ENCODE measurements at regions not wholly inside any gene's neighbourhood (a gene's known extent, or its start where the extent isn't known, plus 50 kb on each side); places are given as distances from the start of the nearest gene placed in this dataset.
"Not testable (repeated sequence)": the region's sequence is repeated elsewhere in the genome, so short reads cannot be mapped to it uniquely, and the experiment has no call there.

DNA sequence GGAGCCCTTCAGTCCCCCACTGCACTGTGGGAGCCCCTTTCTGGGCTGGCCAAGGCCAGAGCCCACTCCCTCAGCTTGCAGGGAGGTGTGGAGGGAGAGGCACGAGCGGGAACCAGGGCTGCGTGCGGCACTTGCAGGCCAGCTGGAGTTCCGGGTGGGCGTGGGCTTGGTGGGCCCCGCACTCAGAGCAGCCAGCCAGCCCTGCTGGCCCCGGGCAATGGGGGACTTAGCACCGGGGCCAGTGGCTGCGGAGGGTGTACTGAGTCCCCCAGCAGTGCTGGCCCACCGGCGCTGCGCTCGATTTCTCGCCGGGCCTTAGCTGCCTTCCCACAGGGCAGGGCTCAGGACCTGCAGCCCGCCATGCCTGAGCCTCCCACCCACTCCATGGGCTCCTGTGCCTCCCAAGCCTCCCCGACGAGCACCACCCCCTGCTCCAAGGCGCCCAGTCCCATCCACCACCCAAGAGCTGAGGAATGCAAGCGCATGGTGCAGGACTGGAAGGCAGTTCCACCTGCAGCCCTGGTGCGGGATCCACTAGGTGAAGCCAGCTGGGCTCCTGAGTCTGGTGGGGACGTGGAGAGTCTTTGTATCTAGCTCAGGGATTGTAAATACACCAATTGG is 776.2 kb downstream of the KCTD8 start:
- DNase-seq: not testable (repeated sequence)

DNA sequence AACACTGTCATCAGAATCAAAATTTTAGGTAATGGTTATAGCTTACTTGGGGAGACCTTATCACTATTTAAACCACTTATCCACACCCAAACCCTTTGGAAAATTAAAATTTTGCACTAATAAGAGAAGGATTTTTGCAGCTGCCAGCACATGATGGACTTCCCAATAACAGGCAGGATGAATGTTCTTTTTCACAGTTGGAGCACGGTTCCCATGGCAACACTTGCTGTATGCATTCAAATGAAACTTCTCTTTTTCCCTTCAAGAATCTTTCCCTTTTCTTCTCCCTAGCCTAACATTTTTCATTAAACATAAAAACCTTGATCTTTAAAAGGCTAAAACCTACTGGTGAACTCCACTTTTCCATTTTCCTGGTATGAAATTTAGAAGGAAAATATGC is 768.2 kb downstream of the KCTD8 start:
- DNase-seq: no peak

DNA sequence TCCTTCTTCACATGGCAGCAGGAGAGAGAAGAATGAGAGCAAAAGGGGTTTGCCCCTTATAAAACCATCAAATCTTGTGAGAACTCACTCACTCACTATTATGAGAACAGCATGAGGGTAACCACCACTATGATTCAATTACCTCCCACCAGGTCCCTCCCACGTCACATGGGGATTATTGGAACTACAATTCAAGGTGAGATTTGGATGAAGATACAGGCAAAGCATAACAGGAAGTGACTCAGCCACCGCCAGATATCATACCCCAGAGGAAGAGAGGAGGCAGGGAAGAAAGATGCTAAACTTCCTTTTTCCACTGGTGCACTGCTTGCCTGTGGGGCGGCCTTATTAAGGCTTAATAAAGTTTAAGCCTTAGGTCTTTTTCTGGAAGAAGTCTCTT is 766.1 kb downstream of the KCTD8 start:
- no peak for DNase-seq

GRCh38 chr4:43690116-43690515 is 758.5 kb downstream of the KCTD8 start:
- DNase-seq: no peak

DNA sequence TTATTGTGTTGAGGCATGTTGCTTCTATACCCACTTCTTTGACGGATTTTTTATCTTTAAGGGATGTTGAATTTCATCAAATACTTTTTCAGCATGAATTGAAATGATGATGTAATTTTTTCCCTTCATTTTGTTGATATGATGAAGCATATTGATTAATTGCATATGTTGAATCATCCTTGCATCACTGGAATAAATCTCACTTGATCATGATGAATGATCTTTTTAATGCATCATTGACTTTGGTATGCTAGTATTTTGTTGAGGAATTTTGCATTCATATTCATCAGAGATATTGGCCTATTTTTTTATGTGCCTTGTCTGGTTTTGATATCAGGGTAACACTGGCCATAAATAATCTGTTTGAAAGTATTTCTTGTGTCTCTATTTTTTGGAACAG is 754.7 kb downstream of the KCTD8 start:
- DNase-seq: no peak

- DNase-seq: no peak
Measured at GRCh38 chr4:43709443-43709842, 739.2 kb downstream of the KCTD8 start.

GRCh38 chr4:43716721-43717395 is 731.8 kb downstream of the KCTD8 start:
- no peak for DNase-seq

DNA sequence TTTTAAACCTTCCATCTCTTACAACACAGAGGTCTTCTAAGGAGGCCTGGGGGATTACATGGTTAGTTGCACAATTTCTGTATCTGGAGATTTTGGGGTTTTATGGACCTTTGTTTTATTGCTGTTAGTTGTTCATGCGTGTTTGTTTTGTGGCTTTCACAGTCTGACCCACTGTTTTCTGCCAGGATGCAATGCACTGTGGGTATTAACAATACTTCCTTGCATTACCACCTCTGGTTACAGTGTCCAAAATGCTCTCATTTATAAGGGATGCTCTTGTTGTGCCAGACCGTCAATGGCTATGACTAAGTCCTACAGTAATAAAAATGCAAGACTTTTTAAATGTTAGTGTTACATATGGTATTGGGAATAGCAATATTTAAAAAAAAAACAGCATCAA is 730.2 kb downstream of the KCTD8 start:
- DNase-seq: no peak

GRCh38 chr4:43732829-43733426 is 715.7 kb downstream of the KCTD8 start:
- no peak for DNase-seq

- DNase-seq: no peak
Measured at GRCh38 chr4:43742083-43742482, 706.5 kb downstream of the KCTD8 start.

DNA sequence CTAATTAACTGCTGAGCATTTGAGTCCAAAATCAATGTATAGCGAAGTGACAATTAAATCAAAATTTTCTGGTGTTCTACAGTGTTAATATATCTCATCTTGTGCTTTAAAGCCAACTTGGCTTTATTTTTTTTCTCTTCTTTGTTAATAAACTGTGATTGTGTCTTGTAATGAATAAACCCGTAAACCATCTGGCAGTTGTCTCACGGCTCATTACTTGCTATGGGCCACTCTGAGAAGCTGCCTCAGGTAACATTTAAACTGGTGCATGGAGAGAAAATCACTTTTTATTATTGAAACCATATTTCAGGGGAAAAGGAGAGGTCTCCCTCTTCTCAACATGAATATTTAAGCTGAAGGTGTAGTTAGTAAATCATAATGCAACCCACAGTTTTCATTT is 694.0 kb downstream of the KCTD8 start:
- no peak for DNase-seq

DNA sequence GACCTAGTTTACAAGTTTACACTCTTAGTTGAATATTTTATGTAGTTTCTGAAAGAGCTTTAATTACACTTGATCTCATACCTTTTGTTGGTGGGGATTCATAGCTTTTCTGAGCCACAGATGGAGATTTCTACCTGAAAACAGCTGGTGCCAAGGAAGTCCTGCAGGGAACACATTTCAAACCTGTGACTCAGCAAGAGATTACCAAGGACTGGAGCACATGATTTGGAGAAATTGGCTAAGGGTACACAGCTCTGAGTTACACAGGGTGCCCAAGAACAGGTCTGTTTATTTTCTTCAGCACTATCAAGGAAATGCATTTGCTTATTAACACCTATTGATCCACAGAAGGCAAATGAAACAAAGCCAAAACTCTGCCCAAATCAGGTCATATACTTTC is 691.5 kb downstream of the KCTD8 start:
- DNase-seq: no peak

DNA sequence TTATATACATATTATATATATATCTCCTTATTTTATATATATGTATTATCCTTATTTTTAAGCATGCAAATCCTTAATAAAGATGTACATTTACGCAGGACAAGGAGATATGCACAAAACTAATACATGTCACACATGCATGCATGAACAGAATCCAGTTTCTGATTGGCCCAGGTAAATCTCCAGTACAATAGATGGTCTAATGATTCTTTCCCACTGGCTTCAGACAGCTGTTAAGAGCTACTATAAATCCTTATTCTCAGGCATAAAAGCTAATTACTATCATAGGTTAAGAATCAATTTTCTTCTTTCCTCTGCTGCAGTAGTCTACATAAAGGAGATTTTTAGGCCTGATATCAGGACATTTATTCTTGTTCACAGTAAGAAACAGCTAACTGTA is 689.8 kb downstream of the KCTD8 start:
- no peak for DNase-seq

GRCh38 chr4:43763029-43763610 is 685.5 kb downstream of the KCTD8 start:
- no peak for DNase-seq

GRCh38 chr4:43765514-43765913 is 683.1 kb downstream of the KCTD8 start:
- no peak for DNase-seq

DNA sequence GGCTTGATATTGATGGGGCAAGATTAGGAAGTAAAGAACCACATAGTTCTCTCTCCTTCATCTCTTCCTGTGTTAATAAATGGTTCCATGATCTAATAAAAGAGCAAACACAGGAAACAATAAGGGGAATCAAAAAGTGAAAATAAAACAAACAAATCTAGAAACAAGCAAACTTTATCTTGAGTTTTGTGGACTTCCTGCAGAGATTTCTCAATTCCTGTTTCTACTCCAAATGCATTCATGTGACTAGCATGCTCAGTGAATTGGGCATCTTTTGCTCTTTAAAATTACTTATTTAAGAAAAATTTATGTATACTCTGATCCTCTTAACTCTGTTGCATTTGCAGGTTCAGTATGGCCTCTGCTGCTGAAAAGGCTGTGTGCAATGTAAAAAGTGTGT is 682.0 kb downstream of the KCTD8 start:
- no peak for DNase-seq

DNA sequence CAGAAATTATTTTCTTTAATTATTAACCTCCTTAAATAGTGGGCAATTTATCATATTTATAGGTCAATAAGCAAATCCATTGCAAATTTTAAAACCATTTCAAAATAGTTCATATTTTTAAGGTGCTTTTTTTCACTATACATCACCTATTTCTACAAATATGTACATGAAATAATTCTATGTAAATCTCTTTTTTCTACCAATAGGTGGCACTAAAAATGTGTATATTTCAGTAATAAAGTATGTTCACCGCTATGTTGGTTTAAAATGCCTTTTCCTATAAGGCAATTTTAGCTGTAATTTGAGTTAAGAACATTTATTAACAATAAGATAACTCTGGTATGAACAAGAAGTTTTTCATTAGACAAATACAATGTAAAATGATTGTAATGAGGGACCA is 672.2 kb downstream of the KCTD8 start:
- DNase-seq: no peak

GRCh38 chr4:43778187-43778915 is 670.3 kb downstream of the KCTD8 start:
- DNase-seq: no peak

GRCh38 chr4:43781125-43781524 is 667.5 kb downstream of the KCTD8 start:
- DNase-seq: no peak

DNA sequence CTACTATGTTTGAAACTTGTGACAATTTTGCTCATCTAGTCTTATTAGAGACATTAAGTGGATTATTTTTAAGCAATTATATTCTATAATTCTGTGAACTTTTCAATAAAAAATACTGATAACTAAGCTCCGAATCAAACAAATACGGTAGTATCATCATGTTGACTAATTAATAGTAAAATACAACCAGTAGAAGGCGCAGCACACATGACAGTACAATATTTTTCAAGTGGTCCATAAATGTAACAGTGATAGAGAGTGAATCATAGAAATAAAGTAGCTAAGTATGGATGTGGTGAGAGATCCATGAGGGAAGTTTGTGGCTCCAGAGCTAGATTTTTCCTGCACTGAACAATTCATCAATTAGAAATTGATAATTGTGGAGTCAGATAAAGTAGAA is 666.2 kb downstream of the KCTD8 start:
- DNase-seq: no peak

DNA sequence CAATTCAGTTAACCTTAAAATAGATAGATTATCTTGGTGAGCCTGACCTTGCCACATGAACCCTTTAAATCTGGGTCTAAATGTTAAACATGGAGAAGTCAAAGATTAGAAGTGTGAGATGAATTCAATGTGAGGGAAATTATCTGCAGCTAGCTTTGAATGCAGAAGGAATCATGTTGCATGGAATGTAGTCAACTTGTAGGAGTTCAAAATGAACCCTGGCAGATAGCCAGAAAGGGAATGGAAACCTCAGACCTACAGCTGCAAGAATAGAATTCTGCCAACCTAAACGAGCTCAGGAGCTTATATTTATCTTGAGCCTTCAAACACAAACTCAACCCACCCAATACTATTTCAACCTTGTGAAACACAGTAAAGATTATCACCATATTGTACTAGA is 632.5 kb downstream of the KCTD8 start:
- no peak for DNase-seq

GRCh38 chr4:43822621-43823020 is 626.0 kb downstream of the KCTD8 start:
- no peak for DNase-seq

DNA sequence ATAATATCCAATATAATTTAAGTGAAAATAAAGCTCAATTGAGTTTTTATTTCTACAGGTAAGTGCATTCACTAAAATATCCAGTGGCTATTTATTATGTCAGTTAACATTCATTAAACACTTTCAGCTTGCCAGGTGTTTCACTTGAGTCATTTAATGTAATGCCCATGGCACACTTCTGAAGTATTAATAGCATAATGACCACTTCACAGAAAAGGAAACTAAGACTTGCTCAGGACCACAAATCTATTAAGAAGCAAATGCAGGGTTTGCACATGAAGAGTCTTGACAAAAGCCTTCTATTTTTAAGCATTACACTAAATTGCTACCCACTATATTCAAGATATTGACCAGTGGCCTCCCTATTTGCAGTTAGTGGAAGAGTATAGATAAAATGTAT is 612.7 kb downstream of the KCTD8 start:
- DNase-seq: no peak

DNA sequence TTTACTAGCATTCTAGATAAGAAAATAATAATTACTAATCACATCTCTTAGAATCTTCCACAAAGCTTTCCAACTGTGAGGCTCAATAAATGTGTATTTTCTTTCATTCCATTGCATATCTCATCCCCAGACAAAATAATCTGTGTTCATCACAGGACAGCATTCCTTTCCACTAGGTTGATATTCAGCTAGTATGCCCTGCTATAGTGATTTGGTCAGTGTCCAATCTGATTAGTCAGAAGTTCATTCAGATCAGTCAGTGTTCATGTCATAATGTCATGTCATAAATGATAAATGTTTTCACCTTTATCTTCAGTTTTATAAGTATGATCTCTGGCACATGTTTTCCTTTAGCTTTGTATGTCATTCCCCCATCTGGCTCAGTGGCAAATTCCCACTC is 611.4 kb downstream of the KCTD8 start:
- DNase-seq: no peak

All from activated CD4-positive, CD25-positive, alpha-beta regulatory T cell treated with anti-CD3 and anti-CD28 coated beads, Interleukin-2, amount 50 U/mL, for 72 hours (primary cell).